GM20431 (cell line): ENCODE measurements at regions not wholly inside any gene's neighbourhood (a gene's known extent, or its start where the extent isn't known, plus 50 kb on each side); places are given as distances from the start of the nearest gene placed in this dataset.

ENCODE experiments used
- in situ Hi-C: fragments of 300-500 bp; cut with MseI, MboI; formaldehyde crosslinking; loops from one replicate; pipeline ENCODE4 v1.15.0; 2020; ENCODE audit warnings: low sequenced_read_pairs; ENCODE audit not compliant: unreplicated experiment

- in situ Hi-C loops = loop anchor here (25.0 kb wide), 1 partner anchor 543 kb away; no protein-coding TSS in a partner anchor
Measured at GRCh38 chr3:59319442-59319841, 269.6 kb upstream of the CFAP20DC start.

DNA sequence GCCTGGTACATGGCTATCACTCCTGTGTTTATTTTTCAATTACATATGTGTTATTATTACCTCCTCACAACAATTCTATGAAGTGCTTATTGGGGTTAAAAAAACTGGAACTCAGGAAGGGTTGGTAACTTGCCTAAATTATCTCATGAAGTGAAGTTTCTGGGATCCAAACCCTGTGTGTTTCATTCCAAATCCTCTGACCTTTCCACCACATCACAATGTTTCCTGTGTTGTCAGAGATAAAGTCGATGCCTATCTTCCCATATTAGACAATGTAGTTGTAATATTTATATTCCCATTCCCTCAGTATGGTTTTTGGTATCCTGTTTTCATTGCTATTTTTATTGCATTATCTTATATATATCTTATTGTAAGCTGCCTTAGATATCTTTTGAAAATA lies 269.1 kb upstream of the CFAP20DC start:
- in situ Hi-C loops = loop anchor here (25.0 kb wide), 1 partner anchor 543 kb away; no protein-coding TSS in a partner anchor

GRCh38 chr3:59317386-59317785 lies 267.6 kb upstream of the CFAP20DC start:
- in situ Hi-C loops = loop anchor here (25.0 kb wide), 1 partner anchor 545 kb away; no protein-coding TSS in a partner anchor

GRCh38 chr3:59316688-59317275 lies 267.0 kb upstream of the CFAP20DC start:
- in situ Hi-C loops = loop anchor here (25.0 kb wide), 1 partner anchor 546 kb away; no protein-coding TSS in a partner anchor

DNA sequence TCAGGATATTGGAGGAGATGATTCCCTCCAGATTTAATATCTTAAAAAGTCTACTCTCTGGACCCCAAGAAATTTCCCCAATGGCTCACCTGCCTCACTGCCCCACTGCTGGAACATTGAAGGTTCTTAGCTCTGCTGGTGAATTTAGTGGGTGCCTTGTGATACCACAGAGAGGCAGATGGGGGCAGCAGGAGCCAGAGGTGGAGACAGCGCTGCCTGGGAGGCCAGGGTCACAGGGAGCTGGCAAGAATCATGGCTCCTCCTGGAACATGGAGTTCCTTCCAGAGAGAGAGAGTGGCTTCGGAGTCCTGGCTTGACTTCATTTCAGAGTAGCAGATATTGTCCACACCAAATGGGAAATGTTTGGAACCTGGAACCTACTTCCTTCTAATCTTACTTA lies 263.5 kb upstream of the CFAP20DC start:
- in situ Hi-C loops = loop anchor here (25.0 kb wide), 1 partner anchor 549 kb away; no protein-coding TSS in a partner anchor

- in situ Hi-C loops = loop anchor here (25.0 kb wide), 1 partner anchor 551 kb away; no protein-coding TSS in a partner anchor
Measured at GRCh38 chr3:59311231-59311630, 261.4 kb upstream of the CFAP20DC start.

DNA sequence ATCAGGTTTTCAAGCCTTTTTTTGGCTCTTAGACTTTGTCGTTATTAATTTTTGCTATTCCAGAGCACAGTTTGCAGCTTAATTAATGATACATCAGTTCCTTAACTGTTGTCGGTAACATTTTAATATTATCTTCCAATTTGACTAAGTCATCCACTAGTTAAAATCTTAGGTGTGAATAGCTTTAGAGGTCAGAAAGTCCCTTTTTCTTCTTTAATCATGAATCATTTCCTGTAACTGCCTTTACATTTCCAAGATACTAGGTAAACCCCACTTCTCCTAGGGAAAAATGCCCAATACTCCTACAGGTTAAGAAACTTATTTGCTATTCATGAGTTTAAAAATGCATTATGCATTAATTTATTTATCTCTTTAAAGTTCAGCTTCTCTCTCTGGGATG lies 260.9 kb upstream of the CFAP20DC start:
- in situ Hi-C loops = loop anchor here (25.0 kb wide), 1 partner anchor 552 kb away; no protein-coding TSS in a partner anchor

DNA sequence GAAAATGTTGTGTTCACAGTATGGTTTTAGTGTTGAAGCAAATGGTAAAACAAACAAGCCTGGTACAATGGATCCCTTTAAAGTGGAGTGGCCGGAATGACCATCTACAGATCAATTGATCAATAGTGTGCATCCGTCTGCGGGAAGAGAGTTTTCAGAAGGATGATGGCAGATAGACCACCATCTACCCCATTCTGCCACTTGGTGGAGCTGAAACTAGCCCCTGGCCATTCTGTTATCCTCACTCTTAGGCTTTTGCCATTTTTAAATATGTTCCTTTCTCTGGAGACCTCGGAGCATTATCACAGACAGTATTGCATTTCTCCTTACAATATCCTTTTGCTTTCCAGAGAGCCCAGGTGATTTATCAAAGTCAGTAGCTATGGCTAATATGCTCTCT lies 258.9 kb upstream of the CFAP20DC start:
- in situ Hi-C loops = loop anchor here (25.0 kb wide), 1 partner anchor 554 kb away; no protein-coding TSS in a partner anchor

DNA sequence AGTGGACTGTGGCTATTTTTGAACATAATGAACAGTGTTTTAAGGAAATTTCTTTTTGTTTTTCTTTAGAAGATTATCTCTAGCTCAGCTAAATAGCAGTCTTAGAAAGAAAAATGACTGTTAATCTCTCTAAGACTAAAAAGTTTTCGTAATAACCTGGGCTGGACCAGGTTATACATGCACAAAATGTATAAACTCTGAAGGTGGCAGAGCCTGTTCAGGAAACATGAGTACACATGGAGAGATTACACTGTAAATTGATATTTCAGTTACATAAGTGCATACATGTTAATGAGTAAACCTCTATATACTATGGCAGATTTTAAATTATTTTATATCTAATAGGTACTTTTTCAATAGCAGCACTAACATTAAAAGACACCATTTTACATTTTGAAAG lies 258.2 kb upstream of the CFAP20DC start:
- in situ Hi-C loops = loop anchor here (25.0 kb wide), 1 partner anchor 554 kb away; no protein-coding TSS in a partner anchor

GRCh38 chr3:59306436-59306835 lies 256.6 kb upstream of the CFAP20DC start:
- in situ Hi-C loops = loop anchor here (25.0 kb wide), 1 partner anchor 556 kb away; no protein-coding TSS in a partner anchor

DNA sequence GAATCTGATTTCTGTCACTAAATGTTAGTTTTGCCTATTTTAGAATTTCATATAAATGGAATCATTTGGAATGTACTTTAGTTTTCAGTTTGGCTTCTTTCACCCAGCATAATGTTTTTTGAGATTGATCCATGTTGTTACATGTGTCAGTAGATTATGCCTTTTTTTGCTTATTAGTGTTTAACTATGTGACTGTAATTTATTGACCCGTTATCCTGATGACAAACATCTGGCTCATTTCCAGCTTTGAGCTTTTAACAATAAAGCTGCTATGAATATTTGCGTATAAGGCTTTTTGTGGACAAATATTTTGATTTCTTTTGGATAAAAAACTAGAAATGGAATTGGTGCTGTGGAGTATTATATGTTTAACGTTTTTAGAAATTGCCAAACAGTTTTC lies 254.5 kb upstream of the CFAP20DC start:
- in situ Hi-C loops = loop anchor here (25.0 kb wide), 1 partner anchor 558 kb away; no protein-coding TSS in a partner anchor

DNA sequence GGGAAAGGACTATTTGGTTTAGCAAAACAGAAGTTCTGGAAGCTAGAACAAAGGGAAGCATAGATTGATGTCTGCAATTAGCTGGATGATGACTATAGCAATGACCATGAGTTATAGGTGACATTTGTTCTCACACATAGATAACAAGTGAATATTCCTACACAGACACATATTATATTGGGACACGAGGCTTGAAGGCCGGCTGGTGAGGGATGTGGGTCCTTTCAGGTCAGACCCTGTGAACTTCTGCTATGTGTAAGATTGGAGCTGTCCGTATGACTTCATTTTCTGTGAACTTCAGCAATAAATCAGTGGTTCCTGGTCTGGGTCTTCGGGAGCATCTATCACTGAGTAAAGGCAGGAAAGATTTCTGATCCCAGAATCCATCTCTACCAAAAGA lies 253.6 kb upstream of the CFAP20DC start:
- in situ Hi-C loops = loop anchor here (25.0 kb wide), 1 partner anchor 559 kb away; no protein-coding TSS in a partner anchor

DNA sequence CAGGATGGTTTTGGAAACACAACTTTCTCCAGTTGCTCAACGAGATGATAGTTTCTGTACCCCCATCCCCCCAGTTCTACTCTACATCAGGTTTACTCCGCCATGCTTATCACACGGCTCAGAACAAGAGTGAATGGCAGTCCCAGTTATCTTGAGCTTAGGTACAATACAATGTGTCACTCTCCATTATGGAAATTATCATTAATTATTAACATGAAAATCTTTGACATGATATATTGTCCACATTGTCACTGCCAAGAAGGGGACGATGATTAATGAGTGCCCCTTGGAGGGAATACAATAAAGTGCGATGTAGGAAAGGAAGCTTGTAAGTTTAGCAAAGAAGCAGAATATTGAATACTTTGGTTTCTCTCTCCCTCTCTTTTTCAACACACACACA lies 252.6 kb upstream of the CFAP20DC start:
- in situ Hi-C loops = loop anchor here (25.0 kb wide), 1 partner anchor 560 kb away; no protein-coding TSS in a partner anchor

DNA sequence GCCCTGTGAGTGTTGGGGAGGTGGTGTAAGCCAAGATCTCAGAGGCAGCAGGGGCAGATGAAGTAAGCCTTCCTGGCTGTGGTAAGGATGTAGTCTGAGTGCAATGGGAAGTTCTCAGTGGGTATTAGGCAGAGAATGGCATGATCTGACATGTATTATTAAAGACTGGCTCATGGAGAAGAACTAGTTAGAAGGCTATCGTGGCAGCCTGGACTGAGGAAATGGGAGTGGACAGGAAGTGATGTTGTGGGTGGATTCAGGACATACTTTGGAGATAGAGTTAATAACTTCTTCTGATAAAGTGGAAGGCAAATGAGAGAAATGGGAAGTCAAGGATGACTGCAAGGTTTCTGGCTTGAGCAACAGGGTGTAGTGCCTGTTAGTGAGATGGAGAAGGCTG lies 250.9 kb upstream of the CFAP20DC start:
- in situ Hi-C loops = loop anchor here (25.0 kb wide), 1 partner anchor 562 kb away; no protein-coding TSS in a partner anchor

GRCh38 chr3:59299561-59299960 lies 249.7 kb upstream of the CFAP20DC start:
- in situ Hi-C loops = no loop called here

DNA sequence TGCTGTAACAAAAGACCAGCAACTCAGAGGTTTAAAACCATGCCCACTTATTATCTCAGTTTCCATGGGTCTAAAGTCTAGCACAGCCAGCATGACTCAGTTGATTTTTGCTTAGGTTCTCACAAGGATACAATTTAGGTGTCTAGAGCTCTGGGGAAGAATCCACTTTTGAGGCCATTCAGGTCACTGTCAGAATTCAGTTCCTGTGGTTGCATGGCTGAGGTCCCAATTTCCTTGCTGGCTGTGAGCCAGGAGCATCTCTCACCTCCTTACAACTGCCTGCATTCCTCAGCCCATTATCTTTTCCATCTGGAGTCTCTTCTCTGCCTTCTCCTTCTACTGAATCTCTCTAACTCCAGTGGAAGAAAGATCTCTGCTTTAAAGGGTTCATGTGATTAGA lies 240.5 kb upstream of the CFAP20DC start:
- in situ Hi-C loops = no loop called here

GRCh38 chr3:59289831-59290230 lies 240.0 kb upstream of the CFAP20DC start:
- in situ Hi-C loops = no loop called here

DNA sequence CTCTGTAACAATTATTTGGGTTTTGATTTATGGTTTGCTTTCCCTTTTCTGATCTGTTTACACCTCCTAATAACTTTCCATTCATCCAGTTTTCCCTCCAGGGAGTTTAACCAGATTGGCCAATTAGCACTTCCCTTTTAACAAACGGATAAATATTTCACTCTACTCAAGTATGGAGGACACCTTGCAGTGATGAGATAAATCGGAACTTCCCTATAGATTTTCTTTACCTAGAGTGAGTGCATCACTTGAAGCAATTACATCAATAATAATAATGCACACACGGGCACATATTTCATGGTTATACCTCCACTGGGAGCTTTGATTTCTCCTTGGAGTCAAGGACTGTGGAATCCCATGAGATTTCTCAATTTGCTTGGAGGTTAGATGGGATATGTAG lies 239.1 kb upstream of the CFAP20DC start:
- in situ Hi-C loops = no loop called here

- in situ Hi-C loops = no loop called here
Measured at GRCh38 chr3:59286791-59287531, 237.1 kb upstream of the CFAP20DC start.

DNA sequence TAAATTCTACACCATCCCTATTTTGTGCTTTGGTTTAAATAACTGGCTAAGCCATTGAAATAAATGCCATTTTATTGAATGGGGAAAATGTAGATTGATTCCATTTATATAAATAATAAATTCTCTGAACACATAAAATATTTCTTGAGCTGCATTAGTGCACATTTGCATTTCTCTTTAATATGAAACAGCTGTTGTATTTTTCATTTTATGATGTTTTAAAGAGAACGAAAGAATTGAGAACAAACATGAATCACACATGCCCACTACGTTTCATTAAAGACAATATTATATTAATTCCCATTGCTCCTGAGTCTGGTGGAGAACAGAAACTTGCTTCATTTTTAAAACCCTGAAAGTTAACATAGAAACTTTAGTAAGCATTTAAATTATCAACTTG lies 235.7 kb upstream of the CFAP20DC start:
- in situ Hi-C loops = no loop called here

DNA sequence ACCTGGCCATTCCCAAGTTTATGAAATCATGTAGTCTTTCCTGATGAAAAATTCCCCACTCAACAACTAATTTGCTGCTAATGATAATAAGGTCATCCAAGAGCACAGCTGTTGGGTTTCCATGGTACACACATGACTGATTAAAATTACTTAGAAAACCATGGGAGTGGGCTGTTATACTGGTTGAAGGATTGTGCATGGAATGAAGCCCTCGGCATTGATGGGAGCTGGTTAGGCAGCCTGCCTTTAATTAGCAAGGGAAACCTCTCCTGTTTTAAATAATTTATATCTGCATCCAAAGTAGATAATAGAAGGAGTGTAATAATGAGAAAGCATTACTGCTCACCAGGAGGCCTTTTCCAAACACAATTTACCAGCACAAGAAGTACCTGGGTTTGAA lies 235.1 kb upstream of the CFAP20DC start:
- in situ Hi-C loops = no loop called here
